ENCODE measurements at regions not wholly inside any gene's neighbourhood (a gene's known extent, or its start where the extent isn't known, plus 50 kb on each side); places are given as distances from the start of the nearest gene placed in this dataset.

GRCh38 chr1:25157846-25158245, 74.5 kb downstream of the SYF2 start:
- no peak for TF ChIP-seq CTCF (IDR thresholded peaks at IDR 0.05)
- TF ChIP-seq EZH2 (IDR thresholded peaks at IDR 0.05; ENCODE audit: borderline replicate concordance, insufficient read depth, low read depth, low read length, poor library complexity, severe bottlenecking), result no peak
